ENCODE measurements at regions not wholly inside any gene's neighbourhood (a gene's known extent, or its start where the extent isn't known, plus 50 kb on each side); places are given as distances from the start of the nearest gene placed in this dataset. TPM values are rescaled to one million over a fixed set of nuclear protein-coding genes. Genes with fewer than 3 reads are reported as not detected.

Small RNA genes lying in the stretch of these regions (microRNA-seq; reads per million reads assigned to microRNA genes)
- gene AC008413.1 (ENCODE audit: insufficient read depth, insufficient read length): not detected

Small RNA genes lying in the stretch of these regions (small RNA-seq; reads per million reads assigned to genes)
- 0 reads per million in 5 experiments for gene AC008413.1
